IMR-90 (cell line): ENCODE measurements at regions not wholly inside any gene's neighbourhood (a gene's known extent, or its start where the extent isn't known, plus 50 kb on each side); places are given as distances from the start of the nearest gene placed in this dataset.

ENCODE experiments used
- ATAC-seq: fragments of 200-7000 bp; cut with Tn5 transposase; 2 replicates; pipeline ENCODE4 v1.9.1; 2020; ENCODE audit warnings: low read depth, mild to moderate bottlenecking, moderate library complexity
- BruUV-seq: library from RNA; stranded (reverse); fragments of 400-500 nt; replicated peaks from 2 replicates; lab custom pipeline; 2021; lab: Mats Ljungman, UMichigan
- CTCF ChIA-PET: fragments of 300-600 bp; formaldehyde crosslinking; extraction: SDS; loops from one replicate; lab custom pipeline; 2021; ENCODE audit warnings: antibody characterized with exemption; lab: Yijun Ruan, JAX
- POLR2A ChIA-PET: fragments of 300-600 bp; sonication (Branson Sonifier 250); formaldehyde crosslinking; loops from one replicate; lab custom pipeline; 2022; ENCODE audit warnings: antibody characterized with exemption; ENCODE audit not compliant: unreplicated experiment; lab: Charles Lee
- DNase-seq: peaks from one replicate; pipeline ENCODE4 v3.0.0; 2013
- H2AFZ ChIP-seq: replicated peaks from 2 replicates; pipeline ENCODE3; 2013; ENCODE audit warnings: low read length, mild to moderate bottlenecking; ENCODE audit not compliant: poor library complexity
- H2AK5ac ChIP-seq: 2 replicates; pipeline ENCODE4 v1.6.1; 2013; ENCODE audit warnings: low read depth, low read length, inconsistent platforms
- H2AK9ac ChIP-seq: replicated peaks from 2 replicates; pipeline ENCODE3; 2013; ENCODE audit warnings: mild to moderate bottlenecking, low read depth, low read length, moderate library complexity; ENCODE audit not compliant: poor library complexity
- H2BK120ac ChIP-seq: 2 replicates; pipeline ENCODE4 v1.6.1; 2013; ENCODE audit warnings: low read depth, low read length, inconsistent platforms
- H2BK15ac ChIP-seq: 3 replicates; pipeline ENCODE4 v1.6.1; 2013; ENCODE audit warnings: low read depth, low read length, inconsistent platforms
- H2BK20ac ChIP-seq: 2 replicates; pipeline ENCODE4 v1.6.1; 2013; ENCODE audit warnings: low read depth, mild to moderate bottlenecking, inconsistent platforms, low read length, moderate library complexity
- H2BK5ac ChIP-seq: 2 replicates; pipeline ENCODE4 v1.6.1; 2013; ENCODE audit warnings: mild to moderate bottlenecking, low read depth, low read length, inconsistent platforms; ENCODE audit not compliant: poor library complexity, severe bottlenecking
- H3K14ac ChIP-seq: replicated peaks from 2 replicates; pipeline ENCODE4 v1.6.1; 2013; ENCODE audit warnings: low read depth, low read length, inconsistent platforms
- H3K18ac ChIP-seq: 2 replicates; pipeline ENCODE4 v1.6.1; 2013; ENCODE audit warnings: low read depth, low read length, control low read depth
- H3K23ac ChIP-seq: 2 replicates; pipeline ENCODE4 v1.6.1; 2013; ENCODE audit warnings: low read depth, low read length, inconsistent platforms
- H3K27ac ChIP-seq: 2 replicates; pipeline ENCODE4 v1.5.1; 2013; ENCODE audit warnings: mild to moderate bottlenecking, control low read depth, low read length; ENCODE audit not compliant: insufficient read depth
- H3K27me3 ChIP-seq: 2 replicates; pipeline ENCODE4 v1.6.1; 2013; ENCODE audit warnings: low read length; ENCODE audit not compliant: control insufficient read depth, insufficient read depth
- H3K36me3 ChIP-seq: 2 replicates; pipeline ENCODE4 v1.6.1; 2013; ENCODE audit warnings: low read length, mixed read lengths; ENCODE audit not compliant: control insufficient read depth, insufficient read depth
- H3K4ac ChIP-seq: 2 replicates; pipeline ENCODE4 v1.6.1; 2013; ENCODE audit warnings: low read depth, low read length, inconsistent platforms
- H3K4me1 ChIP-seq: 2 replicates; pipeline ENCODE4 v1.6.1; 2013; ENCODE audit warnings: low read length, mixed read lengths; ENCODE audit not compliant: control insufficient read depth, insufficient read depth
- H3K4me2 ChIP-seq: 2 replicates; pipeline ENCODE4 v1.6.1; 2013; ENCODE audit warnings: low read depth, mild to moderate bottlenecking, control low read depth, low read length, moderate library complexity
- H3K4me3 ChIP-seq: 2 replicates; pipeline ENCODE4 v1.5.1; 2013; ENCODE audit warnings: low read depth, mild to moderate bottlenecking, control low read depth, low read length, moderate library complexity; ENCODE audit not compliant: insufficient read depth
- H3K56ac ChIP-seq: 2 replicates; pipeline ENCODE4 v1.6.1; 2013; ENCODE audit warnings: low read length, inconsistent platforms; ENCODE audit not compliant: insufficient read depth; ENCODE audit errors: extremely low read depth
- H3K79me1 ChIP-seq, 2 experiments: 2 replicates each; pipeline ENCODE4 v1.6.1; 2013; ENCODE audit warnings: low read length in 2 of 2, inconsistent platforms in 1 of 2, low read depth in 1 of 2
- H3K9ac ChIP-seq: 2 replicates; pipeline ENCODE4 v1.6.1; 2013; ENCODE audit warnings: low read depth, low read length, control low read depth
- H3K9me1 ChIP-seq: 2 replicates; pipeline ENCODE4 v1.6.1; 2013; ENCODE audit warnings: low read length, inconsistent platforms; ENCODE audit not compliant: insufficient read depth
- H3K9me3 ChIP-seq: 2 replicates; pipeline ENCODE4 v1.6.1; 2013; ENCODE audit warnings: low read length; ENCODE audit not compliant: control insufficient read depth, insufficient read depth
- H4K20me1 ChIP-seq: 2 replicates; pipeline ENCODE4 v1.6.1; 2013; ENCODE audit warnings: low read length, inconsistent platforms; ENCODE audit not compliant: insufficient read depth
- H4K5ac ChIP-seq: 2 replicates; pipeline ENCODE4 v1.6.1; 2013; ENCODE audit warnings: mild to moderate bottlenecking, low read depth, low read length, control low read depth
- H4K8ac ChIP-seq, 2 experiments: 2 replicates each; pipeline ENCODE4 v1.6.1; 2013; ENCODE audit warnings: low read depth in 2 of 2, low read length in 2 of 2, control low read depth in 1 of 2, inconsistent platforms in 1 of 2
- H4K91ac ChIP-seq: 2 replicates; pipeline ENCODE4 v1.6.1; 2013; ENCODE audit warnings: low read depth, low read length, inconsistent platforms; ENCODE audit not compliant: insufficient read depth
- BHLHE40 ChIP-seq: fragments of 150-350 bp; IDR thresholded peaks from 2 replicates; pipeline ENCODE4 v1.6.1; 2016; ENCODE audit warnings: mild to moderate bottlenecking, low read depth, low read length
- CEBPB ChIP-seq: IDR thresholded peaks from 2 replicates; pipeline ENCODE4 v1.6.1; 2012; ENCODE audit warnings: low read depth, low read length, improper control_type of control experiment
- CHD1 ChIP-seq: IDR thresholded peaks from 2 replicates; pipeline ENCODE4 v1.6.1; 2012; ENCODE audit warnings: low read depth, low read length, improper control_type of control experiment
- CTCF ChIP-seq: conservative IDR thresholded peaks from 2 replicates; pipeline ENCODE4 v1.5.1; 2012; ENCODE audit warnings: mild to moderate bottlenecking, low read depth, low read length, improper control_type of control experiment
- FOS ChIP-seq: fragments of 150-350 bp; IDR thresholded peaks from 2 replicates; pipeline ENCODE4 v1.6.1; 2016; ENCODE audit warnings: low read depth, low read length
- MAZ ChIP-seq: IDR thresholded peaks from 2 replicates; pipeline ENCODE4 v1.6.1; 2012; ENCODE audit warnings: low read depth, mild to moderate bottlenecking, low read length, improper control_type of control experiment, moderate library complexity, borderline replicate concordance
- MXI1 ChIP-seq: IDR thresholded peaks from 2 replicates; pipeline ENCODE4 v1.6.1; 2012; ENCODE audit warnings: low read depth, mild to moderate bottlenecking, low read length, moderate library complexity, borderline replicate concordance
- NFE2L2 ChIP-seq: fragments of 150-350 bp; IDR thresholded peaks from 2 replicates; pipeline ENCODE4 v1.6.1; 2016; ENCODE audit warnings: low read depth, mild to moderate bottlenecking, low read length
- RAD21 ChIP-seq: IDR thresholded peaks from 2 replicates; pipeline ENCODE4 v1.6.1; 2012; ENCODE audit warnings: low read length, improper control_type of control experiment
- SMC3 ChIP-seq: fragments of 150-350 bp; IDR thresholded peaks from 2 replicates; pipeline ENCODE4 v1.6.1; 2016; ENCODE audit warnings: low read depth, mild to moderate bottlenecking, antibody characterized with exemption, low read length, moderate library complexity
- USF2 ChIP-seq: fragments of 150-350 bp; IDR thresholded peaks from 2 replicates; pipeline ENCODE4 v1.6.1; 2017; ENCODE audit warnings: mild to moderate bottlenecking, antibody characterized with exemption, low read length, low read depth
- WGBS, 2 experiments: methylation state at CpG; one replicate each; pipeline versions ENCODE4 v1.1.5 to v1.1.7; 2013; ENCODE audit warnings: missing lambda C conversion rate in 2 of 2; ENCODE audit not compliant: insufficient read length in 1 of 2; ENCODE audit errors: extremely low coverage in 2 of 2; 5-methylcytosine and 5-hydroxymethylcytosine counted together
- dilution Hi-C: fragments of 300-500 bp; cut with HindIII; formaldehyde crosslinking; loops from one replicate; pipeline ENCODE4 v1.14.3; 2018; ENCODE audit warnings: low sequenced_read_pairs; ENCODE audit not compliant: unreplicated experiment
- in situ Hi-C: fragments of 300-500 bp; cut with MboI; formaldehyde crosslinking; loops from 3 replicates; pipeline ENCODE4 v1.14.3; 2019; ENCODE audit warnings: low sequenced_read_pairs, inconsistent platforms, mixed read lengths
- intact Hi-C: fragments of 100-400 bp; cut with micrococcal nuclease; formaldehyde crosslinking; loops from 2 replicates; pipeline ENCODE4 v1.10.0; 2022

GRCh38 chr18:46423226-46423805, 233.7 kb downstream of the LOXHD1 start:
- H2BK15ac ChIP-seq: no peak overlapping the region
- no peak overlapping the region for H3K18ac ChIP-seq
- no CpG with 5 or more reads among the region's 4 CpGs for WGBS, 2 experiments
- POLR2A ChIA-PET: no interaction called here
- dilution Hi-C loops: no loop called here
- in situ Hi-C loops: no loop called here
- no peak overlapping the region for H4K91ac ChIP-seq
- no peak overlapping the region for H2BK20ac ChIP-seq
- intact Hi-C loops: no loop called here
- no peak overlapping the region for H3K4me2 ChIP-seq
- H3K36me3 ChIP-seq: no peaks in the 10 kb centered on the region
- H3K23ac ChIP-seq: no peak overlapping the region
- H4K20me1 ChIP-seq: no peaks in the 10 kb centered on the region
- no peaks in the 10 kb centered on the region for H3K9me3 ChIP-seq
- H2BK120ac ChIP-seq: no peak overlapping the region
- TF ChIP-seq USF2 (no peak), CTCF (no peak), SMC3 (no peak), MAZ (no peak), CHD1 (no peak), FOS (no peak), RAD21 (no peak), BHLHE40 (no peak), MXI1 (no peak), CEBPB (no peak), NFE2L2 (no peak)
- no peaks in the 10 kb centered on the region for H3K79me1 ChIP-seq
- no peaks in the 10 kb centered on the region for H3K9me1 ChIP-seq
- BruUV-seq: no TSS peak
- no peak overlapping the region for H4K8ac ChIP-seq
- H3K4ac ChIP-seq: no peak overlapping the region
- no peaks in the 10 kb centered on the region for H3K27me3 ChIP-seq
- CTCF ChIA-PET: interaction anchor here (0.5 kb wide), 1 partner anchor 150 kb away, joined by 3 read pairs; no protein-coding TSS in a partner anchor
- no peak overlapping the region for H3K4me3 ChIP-seq
- ATAC-seq: no peak
- no peak overlapping the region for H2BK5ac ChIP-seq
- no peak overlapping the region for H3K9ac ChIP-seq
- no peak overlapping the region for H3K27ac ChIP-seq
- no peak overlapping the region for H3K56ac ChIP-seq
- no peak overlapping the region for H2AFZ ChIP-seq
- no peak overlapping the region for H2AK5ac ChIP-seq
- H2AK9ac ChIP-seq: no peak overlapping the region
- no peaks in the 10 kb centered on the region for H3K4me1 ChIP-seq
- H3K14ac ChIP-seq: no peak overlapping the region
- DNase-seq: no peak
- H4K5ac ChIP-seq: no peak overlapping the region
